WTC11 (cell line): ENCODE measurements at regions not wholly inside any gene's neighbourhood (a gene's known extent, or its start where the extent isn't known, plus 50 kb on each side); places are given as distances from the start of the nearest gene placed in this dataset.

Source experiments
- ATAC-seq: fragments of 200-7000 bp; cut with Tn5 transposase; 2 replicates; pipeline ENCODE4 v1.10.0; 2021; ENCODE audit warnings: mild to moderate bottlenecking, moderate library complexity
- CTCF ChIA-PET: fragments of 300-600 bp; sonication (Branson Sonifier 250); formaldehyde crosslinking; loops from one replicate; lab custom pipeline; 2021; ENCODE audit warnings: antibody characterized with exemption; lab: Charles Lee
- POLR2A ChIA-PET: fragments of 350-600 bp; sonication (Branson Sonifier 250); formaldehyde crosslinking; loops from one replicate; lab custom pipeline; 2021; ENCODE audit warnings: antibody characterized with exemption; lab: Charles Lee
- DNase-seq: peaks from one replicate; pipeline ENCODE4 v3.0.0; 2021; ENCODE audit warnings: low spot score
- H3K27ac Mint-ChIP-seq: 2 replicates; pipeline ENCODE4 v1.8.0; 2021; ENCODE audit warnings: mixed read lengths
- H3K27me3 Mint-ChIP-seq: 2 replicates; pipeline ENCODE4 v1.8.0; 2021; ENCODE audit warnings: low read depth, mild to moderate bottlenecking, moderate library complexity, mixed read lengths
- H3K36me3 Mint-ChIP-seq: 2 replicates; pipeline ENCODE4 v1.8.0; 2021; ENCODE audit warnings: mixed read lengths
- H3K4me1 Mint-ChIP-seq: 2 replicates; pipeline ENCODE4 v1.8.0; 2022; ENCODE audit warnings: mixed read lengths
- H3K4me3 Mint-ChIP-seq: 2 replicates; pipeline ENCODE4 v1.8.0; 2021; ENCODE audit warnings: mild to moderate bottlenecking, moderate library complexity, mixed read lengths
- H3K9me3 Mint-ChIP-seq: 2 replicates; pipeline ENCODE4 v1.8.0; 2021; ENCODE audit warnings: mixed read lengths
- ATF1 ChIP-seq: sonication (generic); formaldehyde crosslinking; IDR thresholded peaks from 2 replicates; pipeline ENCODE4 v1.8.1; 2023; ENCODE audit warnings: mild to moderate bottlenecking, moderate library complexity, missing genetic modification reagents
- ATF6 ChIP-seq: sonication (generic); formaldehyde crosslinking; IDR thresholded peaks from 2 replicates; pipeline ENCODE4 v1.8.1; 2023; ENCODE audit warnings: mild to moderate bottlenecking, missing genetic modification reagents
- CBFB ChIP-seq: sonication (generic); formaldehyde crosslinking; IDR thresholded peaks from 2 replicates; pipeline ENCODE4 v1.8.1; 2022; ENCODE audit warnings: mild to moderate bottlenecking, low read depth, missing genetic modification reagents
- CDX4 ChIP-seq: fragments of 250-450 bp; sonication (Bioruptor Pico); IDR thresholded peaks from 2 replicates; pipeline ENCODE4 v1.9.0; 2021; ENCODE audit warnings: moderate library complexity, mild to moderate bottlenecking, inconsistent platforms, borderline replicate concordance
- CREB1 ChIP-seq: sonication (generic); formaldehyde crosslinking; IDR thresholded peaks from 2 replicates; pipeline ENCODE4 v1.8.0; 2023; ENCODE audit warnings: mild to moderate bottlenecking, missing genetic modification reagents
- E2F4 ChIP-seq: sonication (generic); formaldehyde crosslinking; IDR thresholded peaks from 2 replicates; pipeline ENCODE4 v1.8.1; 2022; ENCODE audit warnings: low read depth, mild to moderate bottlenecking, moderate library complexity, missing genetic modification reagents, borderline replicate concordance
- E2F5 ChIP-seq: sonication (generic); formaldehyde crosslinking; IDR thresholded peaks from 2 replicates; pipeline ENCODE4 v1.8.1; 2022; ENCODE audit warnings: mild to moderate bottlenecking, moderate library complexity, missing genetic modification reagents
- HMGA2 ChIP-seq: fragments of 250-450 bp; sonication (Bioruptor Pico); IDR thresholded peaks from 2 replicates; pipeline ENCODE4 v1.4.0; 2021; ENCODE audit warnings: mild to moderate bottlenecking, moderate library complexity
- IRF1 ChIP-seq: sonication (generic); formaldehyde crosslinking; IDR thresholded peaks from 2 replicates; pipeline ENCODE4 v1.8.0; 2023; ENCODE audit warnings: missing genetic modification reagents
- KAT7 ChIP-seq: sonication (generic); formaldehyde crosslinking; IDR thresholded peaks from 2 replicates; pipeline ENCODE4 v1.8.1; 2023; ENCODE audit warnings: missing genetic modification reagents, mild to moderate bottlenecking, borderline replicate concordance
- NFATC4 ChIP-seq: fragments of 250-450 bp; sonication (Bioruptor Pico); IDR thresholded peaks from 2 replicates; pipeline ENCODE4 v1.9.0; 2021; ENCODE audit warnings: mild to moderate bottlenecking
- NFYB ChIP-seq: sonication (generic); formaldehyde crosslinking; conservative IDR thresholded peaks from 2 replicates; pipeline ENCODE4 v1.8.0; 2022; ENCODE audit warnings: low read depth, missing genetic modification reagents
- NR2C2 ChIP-seq: sonication (generic); formaldehyde crosslinking; IDR thresholded peaks from 2 replicates; pipeline ENCODE4 v1.8.0; 2022; ENCODE audit warnings: mild to moderate bottlenecking, missing genetic modification reagents
- SMAD3 ChIP-seq: sonication (generic); formaldehyde crosslinking; IDR thresholded peaks from 2 replicates; pipeline ENCODE4 v1.8.0; 2022; ENCODE audit warnings: missing genetic modification reagents, mild to moderate bottlenecking, borderline replicate concordance
- SMAD4 ChIP-seq: sonication (generic); formaldehyde crosslinking; IDR thresholded peaks from 2 replicates; pipeline ENCODE4 v1.8.0; 2022; ENCODE audit warnings: mild to moderate bottlenecking, missing genetic modification reagents
- STAT6 ChIP-seq: sonication (generic); formaldehyde crosslinking; conservative IDR thresholded peaks from 2 replicates; pipeline ENCODE4 v1.8.1; 2023; ENCODE audit warnings: mild to moderate bottlenecking, low read depth, missing genetic modification reagents, moderate library complexity
- TCF7 ChIP-seq: sonication (generic); formaldehyde crosslinking; IDR thresholded peaks from 2 replicates; pipeline ENCODE4 v1.8.0; 2022; ENCODE audit warnings: mild to moderate bottlenecking, low read depth, missing genetic modification reagents, moderate library complexity
- TEAD1 ChIP-seq: sonication (generic); formaldehyde crosslinking; IDR thresholded peaks from 2 replicates; pipeline ENCODE4 v1.8.0; 2022; ENCODE audit warnings: mild to moderate bottlenecking, missing genetic modification reagents
- TEAD4 ChIP-seq: sonication (generic); formaldehyde crosslinking; IDR thresholded peaks from 2 replicates; pipeline ENCODE4 v1.8.0; 2022; ENCODE audit warnings: mild to moderate bottlenecking, missing genetic modification reagents
- USF2 ChIP-seq: sonication (generic); formaldehyde crosslinking; IDR thresholded peaks from 2 replicates; pipeline ENCODE4 v1.8.1; 2023; ENCODE audit warnings: mild to moderate bottlenecking, missing genetic modification reagents, moderate library complexity
- ZBTB21 ChIP-seq: sonication (generic); formaldehyde crosslinking; IDR thresholded peaks from 2 replicates; pipeline ENCODE4 v1.8.1; 2023; ENCODE audit warnings: mild to moderate bottlenecking, missing genetic modification reagents, borderline replicate concordance
- ZNF423 ChIP-seq: fragments of 250-450 bp; sonication (Bioruptor Pico); IDR thresholded peaks from 2 replicates; pipeline ENCODE4 v2.1.2; 2022; ENCODE audit warnings: mild to moderate bottlenecking, moderate library complexity

- no peak for TF ChIP-seq SMAD3
- TF ChIP-seq STAT6 (CRISPR knock-in tag): no peak
- no peak for TF ChIP-seq ZNF423 (CRISPR knock-in tag)
These were observed 159.2 kb upstream of the WDFY3 start (continued) for GRCh38 chr4:85125688-85126087.

GRCh38 chr4:85126991-85127591 lies 160.6 kb upstream of the WDFY3 start:
- no peak overlapping the region for H3K4me3 Mint-ChIP-seq
- H3K27ac Mint-ChIP-seq: no peak overlapping the region
- H3K9me3 Mint-ChIP-seq: peaks cover 9% of the 10 kb centered on the region; the same call in 1 of the 2 replicates
- POLR2A ChIA-PET: no interaction called here
- DNase-seq (no peak), ATAC-seq (no peak)
- peaks cover 25% of the 10 kb centered on the region for H3K27me3 Mint-ChIP-seq
- TF ChIP-seq IRF1 (no peak), TCF7 (CRISPR knock-in tag) (no peak), SMAD4 (CRISPR knock-in tag) (no peak), E2F4 (CRISPR knock-in tag) (no peak), NFYB (no peak), KAT7 (CRISPR knock-in tag) (no peak), CDX4 (CRISPR knock-in tag) (no peak), NFATC4 (CRISPR knock-in tag) (no peak), TEAD1 (CRISPR knock-in tag) (no peak), NR2C2 (CRISPR knock-in tag) (no peak), ATF6 (CRISPR knock-in tag) (no peak), ZBTB21 (CRISPR knock-in tag) (no peak), ATF1 (CRISPR knock-in tag) (no peak), TEAD4 (no peak), CBFB (no peak), E2F5 (CRISPR knock-in tag) (no peak), CREB1 (CRISPR knock-in tag) (no peak), HMGA2 (CRISPR knock-in tag) (no peak), USF2 (no peak)
- TF ChIP-seq, all 79 proteins: peak for 0
- H3K4me1 Mint-ChIP-seq: peaks cover 47% of the 10 kb centered on the region
- CTCF ChIA-PET: interaction anchor here (1.0 to 1.2 kb wide), 5 partner anchors 14 to 620 kb away, joined by 3 to 9 read pairs (median 3); no protein-coding TSS in a partner anchor
- no peaks in the 10 kb centered on the region for H3K36me3 Mint-ChIP-seq
